Naive thymus-derived CD8-positive, alpha-beta T cell (primary cell): ENCODE measurements at regions not wholly inside any gene's neighbourhood (a gene's known extent, or its start where the extent isn't known, plus 50 kb on each side); places are given as distances from the start of the nearest gene placed in this dataset.

Experiments used
- ATAC-seq, 2 donors: fragments of 150-1000 bp; cut with Tn5 transposase in 1 of 2; sonication (Bioruptor Pico), chemical (Tn5 transposase) in 1 of 2; 1 replicate in 1 of 2; 2 replicates in 1 of 2; pipeline ENCODE4 v1.10.0; 2021; ENCODE audit warnings: mild to moderate bottlenecking in 2 of 2, moderate library complexity in 2 of 2
- POLR2A ChIA-PET: fragments of 350-600 bp; sonication (Branson Sonifier 250); formaldehyde crosslinking; loops from one replicate; lab custom pipeline; 2021; ENCODE audit warnings: antibody characterized with exemption; lab: Charles Lee
- DNase-seq, 10 donors: peaks; one replicate each; pipeline versions ENCODE4 v3.0.0 to v3.0.0-alpha.2; 2020 to 2022
- H3K27ac Mint-ChIP-seq, 10 donors: one replicate each; pipeline ENCODE4 v1.8.0; 2020 to 2022; ENCODE audit warnings: mild to moderate bottlenecking in 10 of 10, mixed read lengths in 10 of 10, moderate library complexity in 4 of 10, inconsistent platforms in 1 of 10
- H3K27me3 Mint-ChIP-seq, 5 donors: one replicate each; pipeline ENCODE4 v1.8.0; 2021 to 2022; ENCODE audit warnings: mixed read lengths in 5 of 5
- H3K36me3 Mint-ChIP-seq, 3 donors: one replicate each; pipeline ENCODE4 v1.8.0; 2020 to 2022; ENCODE audit warnings: mixed read lengths in 3 of 3, mild to moderate bottlenecking in 2 of 3, inconsistent platforms in 1 of 3
- H3K4me1 Mint-ChIP-seq, 4 donors: one replicate each; pipeline ENCODE4 v1.8.0; 2021 to 2022; ENCODE audit warnings: mixed read lengths in 4 of 4
- H3K4me3 Mint-ChIP-seq, 10 donors: one replicate each; pipeline ENCODE4 v1.8.0; 2020 to 2022; ENCODE audit warnings: mild to moderate bottlenecking in 10 of 10, mixed read lengths in 10 of 10, moderate library complexity in 6 of 10, inconsistent platforms in 1 of 10
- H3K9me3 Mint-ChIP-seq, 9 donors: one replicate each; pipeline ENCODE4 v1.8.0; 2020 to 2022; ENCODE audit warnings: mixed read lengths in 9 of 9, mild to moderate bottlenecking in 3 of 9, inconsistent platforms in 1 of 9, moderate library complexity in 1 of 9

- H3K36me3 Mint-ChIP-seq, result no peaks in the 10 kb centered on the region
- POLR2A ChIA-PET, result interaction anchor here (0.7 kb wide), 1 partner anchor 40 kb away, joined by 3 read pairs; no protein-coding TSS in a partner anchor
These were observed 65.4 kb upstream of the ARHGAP32 start for GRCh38 chr11:129257512-129257911.

GRCh38 chr11:129252621-129253020 is 60.5 kb upstream of the ARHGAP32 start:
- no peak overlapping the region for H3K4me3 Mint-ChIP-seq
- H3K9me3 Mint-ChIP-seq, result no peaks in the 10 kb centered on the region
- peaks cover 2 to 12% (median 8%) of the 10 kb centered on the region in 4 donors for H3K4me1 Mint-ChIP-seq
- no peak for DNase-seq
- no peaks in the 10 kb centered on the region for H3K27me3 Mint-ChIP-seq
- H3K36me3 Mint-ChIP-seq, result no peaks in the 10 kb centered on the region
- no peak for ATAC-seq
- no peak overlapping the region for H3K27ac Mint-ChIP-seq
- POLR2A ChIA-PET, result no interaction called here

More at GRCh38 chr11:129257512-129257911, 65.4 kb upstream of the ARHGAP32 start:
- Mint-ChIP-seq H3K27ac (no peak overlapping the region), H3K4me3 (no peak overlapping the region), H3K4me1 (peaks cover 0 to 2% (median under 1%) of the 10 kb centered on the region in 4 donors), H3K9me3 (no peaks in the 10 kb centered on the region), H3K27me3 (peaks cover 0 to 1% (median 0%) of the 10 kb centered on the region in 5 donors)
- no peak for DNase-seq
- ATAC-seq, result no peak

- POLR2A ChIA-PET, result no interaction called here
- peaks cover 9 to 25% (median 18%) of the 10 kb centered on the region in 4 donors for H3K4me1 Mint-ChIP-seq
- no peak for ATAC-seq
These were observed 58.9 kb upstream of the ARHGAP32 start for GRCh38 chr11:129251067-129251466.

GRCh38 chr11:129249923-129250322 is 57.8 kb upstream of the ARHGAP32 start:
- H3K4me1 Mint-ChIP-seq, result peaks cover 9 to 25% (median 18%) of the 10 kb centered on the region in 4 donors
- peak overlapping the region in 1 of 10 donors; percentile 66 for H3K27ac Mint-ChIP-seq
- POLR2A ChIA-PET, result no interaction called here
- ATAC-seq, result no peak
- H3K9me3 Mint-ChIP-seq, result no peaks in the 10 kb centered on the region
- H3K27me3 Mint-ChIP-seq, result no peaks in the 10 kb centered on the region
- H3K36me3 Mint-ChIP-seq, result no peaks in the 10 kb centered on the region
- DNase-seq, result no peak
- no peak overlapping the region for H3K4me3 Mint-ChIP-seq

More at GRCh38 chr11:129251067-129251466, 58.9 kb upstream of the ARHGAP32 start:
- no peak for DNase-seq
- no peaks in the 10 kb centered on the region for H3K36me3 Mint-ChIP-seq
- no peaks in the 10 kb centered on the region for H3K27me3 Mint-ChIP-seq
- H3K27ac Mint-ChIP-seq, result no peak overlapping the region
- H3K4me3 Mint-ChIP-seq, result no peak overlapping the region
- no peaks in the 10 kb centered on the region for H3K9me3 Mint-ChIP-seq

GRCh38 chr11:129249351-129249750 is 57.2 kb upstream of the ARHGAP32 start:
- Mint-ChIP-seq H3K4me1 (peaks cover 9 to 25% (median 18%) of the 10 kb centered on the region in 4 donors), H3K9me3 (no peaks in the 10 kb centered on the region), H3K36me3 (no peaks in the 10 kb centered on the region), H3K4me3 (no peak overlapping the region), H3K27ac (no peak overlapping the region), H3K27me3 (no peaks in the 10 kb centered on the region)
- no peak for ATAC-seq
- DNase-seq, result no peak
- POLR2A ChIA-PET, result no interaction called here

GRCh38 chr11:129248618-129249017 is 56.5 kb upstream of the ARHGAP32 start:
- H3K36me3 Mint-ChIP-seq, result no peaks in the 10 kb centered on the region
- H3K9me3 Mint-ChIP-seq, result no peaks in the 10 kb centered on the region
- peaks cover 10 to 25% (median 18%) of the 10 kb centered on the region in 4 donors for H3K4me1 Mint-ChIP-seq
- H3K27me3 Mint-ChIP-seq, result no peaks in the 10 kb centered on the region
- POLR2A ChIA-PET, result no interaction called here
- H3K4me3 Mint-ChIP-seq, result peak overlapping the region in 1 of 10 donors; percentile 50
- no peak for DNase-seq
- peak overlapping the region in 1 of 10 donors; percentile 52 for H3K27ac Mint-ChIP-seq
- no peak for ATAC-seq

GRCh38 chr11:129247135-129247534 is 55.0 kb upstream of the ARHGAP32 start:
- POLR2A ChIA-PET, result no interaction called here
- Mint-ChIP-seq H3K4me3 (peak overlapping the region in 6 of 10 donors; percentile 4 to 57 (median 27)), H3K36me3 (no peaks in the 10 kb centered on the region), H3K27ac (peak overlapping the region in 1 of 10 donors; percentile 9), H3K4me1 (peaks cover 12 to 32% (median 19%) of the 10 kb centered on the region in 4 donors), H3K27me3 (no peaks in the 10 kb centered on the region), H3K9me3 (no peaks in the 10 kb centered on the region)
- ATAC-seq, result peak; percentile 52 to 55
- DNase-seq, result peak in 3 of 10 donors; percentile 9 to 22 (median 15)

- Mint-ChIP-seq H3K4me1 (peaks cover 10 to 24% (median 14%) of the 10 kb centered on the region in 4 donors), H3K9me3 (peaks cover 0 to under 1% (median 0%) of the 10 kb centered on the region in 9 donors), H3K27ac (no peak overlapping the region), H3K27me3 (no peaks in the 10 kb centered on the region), H3K36me3 (peaks cover 0 to under 1% (median 0%) of the 10 kb centered on the region in 3 donors), H3K4me3 (no peak overlapping the region)
- ATAC-seq, result no peak
- POLR2A ChIA-PET, result interaction anchor here (0.5 kb wide), 1 partner anchor 570 kb away, joined by 3 read pairs; no protein-coding TSS in a partner anchor
- DNase-seq, result no peak
These were observed 50.7 kb upstream of the ARHGAP32 start for GRCh38 chr11:129242855-129243254.
